ENCODE measurements at regions not wholly inside any gene's neighbourhood (a gene's known extent, or its start where the extent isn't known, plus 50 kb on each side); places are given as distances from the start of the nearest gene placed in this dataset.

DNA sequence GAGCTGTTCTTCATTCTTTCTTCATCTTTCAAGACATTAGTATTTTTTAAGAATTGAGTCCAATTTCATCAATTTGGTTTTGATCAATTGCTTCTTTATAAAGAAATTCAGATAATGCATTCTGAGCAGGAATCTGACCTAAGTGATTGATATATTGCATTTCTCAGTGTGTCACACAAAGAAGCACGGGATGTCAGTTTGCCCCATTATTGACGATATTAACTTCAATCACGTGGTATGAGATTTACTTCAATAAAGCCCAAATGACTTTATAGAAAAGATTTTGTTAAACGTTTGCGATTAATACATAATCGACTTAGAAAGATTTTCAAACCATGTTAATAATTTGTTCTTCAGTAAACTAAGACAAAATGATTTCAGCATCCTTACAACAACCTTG lies 1254.2 kb downstream of the FSCB start:
- TF ChIP-seq, protein P1, sequence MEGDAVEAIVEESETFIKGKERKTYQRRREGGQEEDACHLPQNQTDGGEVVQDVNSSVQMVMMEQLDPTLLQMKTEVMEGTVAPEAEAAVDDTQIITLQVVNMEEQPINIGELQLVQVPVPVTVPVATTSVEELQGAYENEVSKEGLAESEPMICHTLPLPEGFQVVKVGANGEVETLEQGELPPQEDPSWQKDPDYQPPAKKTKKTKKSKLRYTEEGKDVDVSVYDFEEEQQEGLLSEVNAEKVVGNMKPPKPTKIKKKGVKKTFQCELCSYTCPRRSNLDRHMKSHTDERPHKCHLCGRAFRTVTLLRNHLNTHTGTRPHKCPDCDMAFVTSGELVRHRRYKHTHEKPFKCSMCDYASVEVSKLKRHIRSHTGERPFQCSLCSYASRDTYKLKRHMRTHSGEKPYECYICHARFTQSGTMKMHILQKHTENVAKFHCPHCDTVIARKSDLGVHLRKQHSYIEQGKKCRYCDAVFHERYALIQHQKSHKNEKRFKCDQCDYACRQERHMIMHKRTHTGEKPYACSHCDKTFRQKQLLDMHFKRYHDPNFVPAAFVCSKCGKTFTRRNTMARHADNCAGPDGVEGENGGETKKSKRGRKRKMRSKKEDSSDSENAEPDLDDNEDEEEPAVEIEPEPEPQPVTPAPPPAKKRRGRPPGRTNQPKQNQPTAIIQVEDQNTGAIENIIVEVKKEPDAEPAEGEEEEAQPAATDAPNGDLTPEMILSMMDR (conservative IDR thresholded peaks at IDR 0.05) = no peak
- no peak for TF ChIP-seq ZFX (IDR thresholded peaks at IDR 0.05)
